MCF 10A (cell line): ENCODE measurements at regions not wholly inside any gene's neighbourhood (a gene's known extent, or its start where the extent isn't known, plus 50 kb on each side); places are given as distances from the start of the nearest gene placed in this dataset.
A peak's percentile ranks its signal among the peaks of the same experiment; 100 is the strongest.

Experiments used
- BruUV-seq: library from RNA; stranded (reverse); fragments of 400-500 nt; replicated peaks from 2 replicates; lab custom pipeline; 2021; lab: Mats Ljungman, UMichigan
- CTCF ChIA-PET: fragments of 300-600 bp; sonication (Branson Sonifier 250); formaldehyde crosslinking; extraction: SDS; loops from one replicate; lab custom pipeline; 2021; ENCODE audit warnings: antibody characterized with exemption, inconsistent platforms; lab: Yijun Ruan, JAX
- POLR2A ChIA-PET: fragments of 300-600, 350-650 bp; sonication (Branson Sonifier 250); formaldehyde crosslinking; extraction: SDS; loops from one replicate; lab custom pipeline; 2020; ENCODE audit warnings: antibody characterized with exemption, inconsistent platforms; lab: Yijun Ruan, JAX
- DNase-seq: peaks from one replicate; pipeline ENCODE4 v3.0.0-alpha.2; 2018; ENCODE audit not compliant: unreplicated experiment
- H3K27ac Mint-ChIP-seq: one replicate; pipeline ENCODE4 v1.8.0; 2022; ENCODE audit warnings: mild to moderate bottlenecking, low read depth, mixed read lengths; ENCODE audit not compliant: unreplicated experiment
- H3K27me3 Mint-ChIP-seq: one replicate; pipeline ENCODE4 v1.8.0; 2022; ENCODE audit warnings: mixed read lengths; ENCODE audit not compliant: insufficient read depth, unreplicated experiment
- H3K36me3 Mint-ChIP-seq: one replicate; pipeline ENCODE4 v1.8.0; 2022; ENCODE audit warnings: mild to moderate bottlenecking, moderate library complexity, mixed read lengths; ENCODE audit not compliant: insufficient read depth, unreplicated experiment
- H3K4me1 Mint-ChIP-seq: one replicate; pipeline ENCODE4 v1.8.0; 2022; ENCODE audit warnings: mixed read lengths; ENCODE audit not compliant: insufficient read depth, unreplicated experiment
- H3K4me3 Mint-ChIP-seq: one replicate; pipeline ENCODE4 v1.8.0; 2022; ENCODE audit warnings: mild to moderate bottlenecking, moderate library complexity, mixed read lengths; ENCODE audit not compliant: unreplicated experiment
- H3K9me3 Mint-ChIP-seq: one replicate; pipeline ENCODE4 v1.8.0; 2022; ENCODE audit warnings: mixed read lengths; ENCODE audit not compliant: unreplicated experiment
- CTCF ChIP-seq: fragments of 200-600 bp; IDR thresholded peaks from one replicate; pipeline ENCODE4 v1.8.0; 2022; ENCODE audit warnings: antibody characterized with exemption, mild to moderate bottlenecking; ENCODE audit not compliant: unreplicated experiment
- intact Hi-C: fragments of 100-400 bp; cut with micrococcal nuclease; formaldehyde crosslinking; loops from 2 replicates; pipeline ENCODE4 v1.14.1; 2022

- Mint-ChIP-seq H3K36me3 (no peaks in the 10 kb centered on the region), H3K27ac (no peak overlapping the region), H3K27me3 (no peaks in the 10 kb centered on the region), H3K4me1 (peaks cover 6% of the 10 kb centered on the region), H3K4me3 (no peak overlapping the region), H3K9me3 (no peaks in the 10 kb centered on the region)
- CTCF ChIA-PET = interaction anchor here (0.7 to 5.6 kb wide), 12 partner anchors 13 to 376 kb away, joined by 3 to 85 read pairs (median 4); no protein-coding TSS in a partner anchor
- intact Hi-C loops = loop anchor here (1.0 kb wide), 2 partner anchors 184 to 298 kb away; no protein-coding TSS in a partner anchor
- peak; percentile 35 for DNase-seq
- no TSS peak for BruUV-seq
- peak; percentile 35 for TF ChIP-seq CTCF
- POLR2A ChIA-PET = interaction anchor here (0.7 to 1.6 kb wide), 7 partner anchors 17 to 299 kb away, joined by 3 to 6 read pairs (median 3); partner anchors contain the start of gene VGLL3
Measured at GRCh38 chr3:86785386-86785785, 205.6 kb downstream of the VGLL3 start.

GRCh38 chr3:86782866-86783265 is 208.1 kb downstream of the VGLL3 start:
- Mint-ChIP-seq H3K27me3 (no peaks in the 10 kb centered on the region), H3K9me3 (no peaks in the 10 kb centered on the region), H3K4me3 (no peak overlapping the region), H3K4me1 (peaks cover 6% of the 10 kb centered on the region), H3K27ac (peak overlapping the region; percentile 2), H3K36me3 (no peaks in the 10 kb centered on the region)
- intact Hi-C loops = no loop called here
- TF ChIP-seq CTCF = no peak
- CTCF ChIA-PET = interaction anchor here (1.2 to 2.6 kb wide), 3 partner anchors 168 to 300 kb away, joined by 3 to 21 read pairs (median 7); no protein-coding TSS in a partner anchor
- DNase-seq = no peak
- POLR2A ChIA-PET = interaction anchor here (1.3 kb wide), 1 partner anchor 299 kb away, joined by 3 read pairs; no protein-coding TSS in a partner anchor
- BruUV-seq = no TSS peak

GRCh38 chr3:86782286-86782685 is 208.7 kb downstream of the VGLL3 start:
- Mint-ChIP-seq H3K4me3 (no peak overlapping the region), H3K27ac (peak overlapping the region; percentile 2), H3K27me3 (no peaks in the 10 kb centered on the region), H3K36me3 (no peaks in the 10 kb centered on the region), H3K4me1 (peaks cover 6% of the 10 kb centered on the region), H3K9me3 (no peaks in the 10 kb centered on the region)
- CTCF ChIA-PET = interaction anchor here (1.2 to 2.6 kb wide), 2 partner anchors 298 to 301 kb away, joined by 7 to 21 read pairs; no protein-coding TSS in a partner anchor
- TF ChIP-seq CTCF = no peak
- intact Hi-C loops = no loop called here
- no TSS peak for BruUV-seq
- POLR2A ChIA-PET = interaction anchor here (1.0 to 1.3 kb wide), 2 partner anchors 300 to 301 kb away, joined by 3 read pairs; no protein-coding TSS in a partner anchor
- no peak for DNase-seq

- DNase-seq = peak; percentile 45
- Mint-ChIP-seq H3K4me3 (no peak overlapping the region), H3K9me3 (no peaks in the 10 kb centered on the region), H3K4me1 (no peaks in the 10 kb centered on the region), H3K27me3 (no peaks in the 10 kb centered on the region), H3K27ac (no peak overlapping the region), H3K36me3 (no peaks in the 10 kb centered on the region)
- peak; percentile 35 for TF ChIP-seq CTCF
- BruUV-seq = no TSS peak
- intact Hi-C loops = loop anchor here (1.0 to 10.0 kb wide), 4 partner anchors 309 to 731 kb away; no protein-coding TSS in a partner anchor
- CTCF ChIA-PET = interaction anchor here (0.6 to 5.9 kb wide), 30 partner anchors 9 to 1237 kb away, joined by 3 to 147 read pairs (median 4); no protein-coding TSS in a partner anchor
- POLR2A ChIA-PET = interaction anchor here (0.6 to 2.2 kb wide), 3 partner anchors 173 to 309 kb away, joined by 3 to 6 read pairs (median 3); no protein-coding TSS in a partner anchor
Measured at GRCh38 chr3:86774082-86774691, 216.8 kb downstream of the VGLL3 start.
